ENCODE measurements at regions not wholly inside any gene's neighbourhood (a gene's known extent, or its start where the extent isn't known, plus 50 kb on each side); places are given as distances from the start of the nearest gene placed in this dataset.
A peak's percentile ranks its signal among the peaks of the same experiment; 100 is the strongest.
"Not testable (repeated sequence)": the region's sequence is repeated elsewhere in the genome, so short reads cannot be mapped to it uniquely, and the experiment has no call there.

- ATAC-seq, result no peak
- intact Hi-C loops (cut with DNase I), result no loop called here
- DNase-seq (ENCODE audit: missing footprints), result no peak
Measured at GRCh38 chr1:169024255-169024654, 82.2 kb upstream of the ATP1B1 start.

- ATAC-seq, result no peak
- DNase-seq (ENCODE audit: missing footprints), result no peak
- intact Hi-C loops (cut with DNase I), result no loop called here
Measured at GRCh38 chr1:169024800-169025271, 81.7 kb upstream of the ATP1B1 start.

GRCh38 chr1:169025412-169025811 lies 81.1 kb upstream of the ATP1B1 start:
- no peak for ATAC-seq
- intact Hi-C loops (cut with DNase I), result no loop called here

GRCh38 chr1:169027607-169028320 lies 78.7 kb upstream of the ATP1B1 start:
- no peak for DNase-seq (ENCODE audit: missing footprints)
- no peak for ATAC-seq
- intact Hi-C loops (cut with DNase I), result no loop called here

More at GRCh38 chr1:169025412-169025811, 81.1 kb upstream of the ATP1B1 start:
- DNase-seq (ENCODE audit: missing footprints), result no peak

GRCh38 chr1:169031566-169032224 lies 74.8 kb upstream of the ATP1B1 start:
- no peak for ATAC-seq
- intact Hi-C loops (cut with DNase I), result no loop called here
- DNase-seq (ENCODE audit: missing footprints), result no peak

- ATAC-seq (no peak), DNase-seq (ENCODE audit: missing footprints) (no peak)
- intact Hi-C loops (cut with DNase I), result no loop called here
Measured at GRCh38 chr1:169041366-169041765, 65.1 kb upstream of the ATP1B1 start.

- intact Hi-C loops (cut with DNase I), result loop anchor here (2.0 kb wide), 1 partner anchor 66 kb away; no protein-coding TSS in a partner anchor
- no peak for DNase-seq (ENCODE audit: missing footprints)
- ATAC-seq, result peak; percentile 81
Measured at GRCh38 chr1:169042377-169042776, 64.1 kb upstream of the ATP1B1 start.

GRCh38 chr1:169043823-169044222 lies 62.7 kb upstream of the ATP1B1 start:
- intact Hi-C loops (cut with DNase I), result loop anchor here (2.0 kb wide), 1 partner anchor 65 kb away; no protein-coding TSS in a partner anchor
- ATAC-seq (no peak), DNase-seq (ENCODE audit: missing footprints) (no peak)

GRCh38 chr1:169044296-169044695 lies 62.2 kb upstream of the ATP1B1 start:
- intact Hi-C loops (cut with DNase I), result no loop called here
- ATAC-seq (peak; percentile 57), DNase-seq (ENCODE audit: missing footprints) (no peak)

GRCh38 chr1:169044971-169045370 lies 61.5 kb upstream of the ATP1B1 start:
- DNase-seq (ENCODE audit: missing footprints), result no peak
- intact Hi-C loops (cut with DNase I), result no loop called here
- peak; percentile 20 for ATAC-seq

GRCh38 chr1:169046671-169047070 lies 59.8 kb upstream of the ATP1B1 start:
- DNase-seq (ENCODE audit: missing footprints) (no peak), ATAC-seq (no peak)
- intact Hi-C loops (cut with DNase I), result no loop called here

- ATAC-seq (no peak), DNase-seq (ENCODE audit: missing footprints) (no peak)
- intact Hi-C loops (cut with DNase I), result no loop called here
Measured at GRCh38 chr1:169047074-169047473, 59.4 kb upstream of the ATP1B1 start.

- intact Hi-C loops (cut with DNase I), result no loop called here
- ATAC-seq (no peak), DNase-seq (ENCODE audit: missing footprints) (no peak)
Measured at GRCh38 chr1:169048043-169048442, 58.4 kb upstream of the ATP1B1 start.

- ATAC-seq (no peak), DNase-seq (ENCODE audit: missing footprints) (no peak)
- intact Hi-C loops (cut with DNase I), result no loop called here
Measured at GRCh38 chr1:169049258-169049938, 57.1 kb upstream of the ATP1B1 start.

- no peak for ATAC-seq
- intact Hi-C loops (cut with DNase I), result no loop called here
- no peak for DNase-seq (ENCODE audit: missing footprints)
Measured at GRCh38 chr1:169051171-169051570, 55.3 kb upstream of the ATP1B1 start.

GRCh38 chr1:169052171-169052570 lies 54.3 kb upstream of the ATP1B1 start:
- intact Hi-C loops (cut with DNase I); DNase-seq (ENCODE audit: missing footprints); ATAC-seq: not testable (repeated sequence)

- no peak for DNase-seq (ENCODE audit: missing footprints)
- intact Hi-C loops (cut with DNase I), result no loop called here
- no peak for ATAC-seq
Measured at GRCh38 chr1:169052727-169053126, 53.8 kb upstream of the ATP1B1 start.

- no peak for DNase-seq (ENCODE audit: missing footprints)
- ATAC-seq, result no peak
- intact Hi-C loops (cut with DNase I), result no loop called here
Measured at GRCh38 chr1:169053196-169053595, 53.3 kb upstream of the ATP1B1 start.

Data from Right ventricle myocardium inferior (tissue), 1 donor.